ENCODE measurements at regions not wholly inside any gene's neighbourhood (a gene's known extent, or its start where the extent isn't known, plus 50 kb on each side); places are given as distances from the start of the nearest gene placed in this dataset.

DNA sequence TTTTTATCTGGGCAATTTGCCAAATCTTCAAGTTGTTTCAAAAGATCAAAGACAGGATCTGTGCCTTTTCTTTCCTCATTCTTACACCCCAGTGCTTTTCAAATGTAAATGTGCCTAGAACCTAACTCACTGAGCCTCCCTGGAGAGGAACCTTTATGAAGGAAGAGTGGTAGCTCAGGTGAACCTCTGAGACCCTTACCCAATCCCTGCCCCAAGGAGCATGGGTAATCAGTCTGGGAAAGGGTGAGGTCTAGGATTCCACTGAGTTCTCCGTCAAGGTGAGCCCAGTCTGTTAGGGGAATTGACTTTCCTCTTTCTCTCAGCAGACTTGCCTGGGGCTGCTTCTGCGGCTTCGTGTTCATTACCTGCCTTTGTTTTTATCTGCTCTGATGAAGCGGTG, 88.1 kb upstream of the MAP4K4 start:
- no peak for DNase-seq (ENCODE audit: low spot score in 2 of 2)

DNA sequence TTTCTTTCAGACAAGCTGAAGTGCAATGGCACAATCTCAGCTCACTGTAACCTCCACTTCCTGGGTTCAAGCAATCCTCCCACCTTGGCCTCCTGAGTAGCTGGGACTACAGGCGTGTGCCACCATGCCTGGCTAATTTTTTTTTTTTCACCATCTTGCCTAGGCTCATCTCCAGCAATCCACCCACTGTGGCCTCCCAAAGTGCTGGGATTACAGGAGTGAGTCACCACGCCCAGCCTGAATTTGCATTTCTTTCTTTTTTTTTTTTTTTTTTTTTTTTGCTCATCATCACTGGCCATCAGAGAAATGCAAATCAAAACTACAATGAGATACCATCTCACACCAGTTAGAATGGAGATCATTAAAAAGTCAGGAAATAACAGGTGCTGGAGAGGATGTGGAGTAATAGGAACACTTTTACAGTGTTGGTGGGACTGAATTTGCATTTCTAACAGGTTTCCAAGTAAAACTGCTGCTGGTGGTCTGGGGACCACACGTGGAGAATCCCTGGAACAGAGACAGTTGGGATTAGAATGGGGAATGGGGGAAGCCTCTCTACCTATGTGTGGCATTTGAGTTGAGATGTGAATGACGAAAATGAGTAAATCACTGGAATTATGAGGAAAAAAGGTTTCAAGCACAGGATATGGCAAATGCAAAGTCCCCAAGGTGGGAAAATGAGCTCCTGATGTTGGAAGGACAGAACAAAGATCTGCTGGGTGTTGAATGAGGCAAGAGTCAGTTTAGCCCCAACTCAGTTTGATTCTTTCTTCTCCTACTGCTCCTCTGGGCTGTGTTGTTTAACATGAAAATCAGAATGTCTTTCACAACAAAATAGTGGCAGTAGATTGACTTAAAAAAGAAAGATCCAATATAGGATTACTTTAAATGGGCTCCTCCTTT, 88.8 kb upstream of the MAP4K4 start:
- 80 to 86% methylated on average over 4 of the region's 4 CpGs for WGBS, 2 donors
- H3K9me3 ChIP-seq, result peaks cover 0 to 13% (median 0%) of the 10 kb centered on the region in 4 donors
- H3K27ac ChIP-seq, result no peak overlapping the region
- H3K4me3 ChIP-seq, result no peak overlapping the region
- TF ChIP-seq EP300 (IDR thresholded peaks at IDR 0.05) (no peak), POLR2A (IDR thresholded peaks at IDR 0.05) (no peak)
- TF ChIP-seq, protein P1, sequence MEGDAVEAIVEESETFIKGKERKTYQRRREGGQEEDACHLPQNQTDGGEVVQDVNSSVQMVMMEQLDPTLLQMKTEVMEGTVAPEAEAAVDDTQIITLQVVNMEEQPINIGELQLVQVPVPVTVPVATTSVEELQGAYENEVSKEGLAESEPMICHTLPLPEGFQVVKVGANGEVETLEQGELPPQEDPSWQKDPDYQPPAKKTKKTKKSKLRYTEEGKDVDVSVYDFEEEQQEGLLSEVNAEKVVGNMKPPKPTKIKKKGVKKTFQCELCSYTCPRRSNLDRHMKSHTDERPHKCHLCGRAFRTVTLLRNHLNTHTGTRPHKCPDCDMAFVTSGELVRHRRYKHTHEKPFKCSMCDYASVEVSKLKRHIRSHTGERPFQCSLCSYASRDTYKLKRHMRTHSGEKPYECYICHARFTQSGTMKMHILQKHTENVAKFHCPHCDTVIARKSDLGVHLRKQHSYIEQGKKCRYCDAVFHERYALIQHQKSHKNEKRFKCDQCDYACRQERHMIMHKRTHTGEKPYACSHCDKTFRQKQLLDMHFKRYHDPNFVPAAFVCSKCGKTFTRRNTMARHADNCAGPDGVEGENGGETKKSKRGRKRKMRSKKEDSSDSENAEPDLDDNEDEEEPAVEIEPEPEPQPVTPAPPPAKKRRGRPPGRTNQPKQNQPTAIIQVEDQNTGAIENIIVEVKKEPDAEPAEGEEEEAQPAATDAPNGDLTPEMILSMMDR (IDR thresholded peaks at IDR 0.05), result no peak
- DNase-seq (ENCODE audit: low spot score in 2 of 2), result no peak
- H3K36me3 ChIP-seq, result no peaks in the 10 kb centered on the region
- no peaks in the 10 kb centered on the region for H3K4me1 ChIP-seq
- no peaks in the 10 kb centered on the region for H3K27me3 ChIP-seq

More for the DNA sequence above, 88.1 kb upstream of the MAP4K4 start:
- WGBS, 2 donors, result 95 to 96% methylated on average over 4 of the region's 4 CpGs
- no peaks in the 10 kb centered on the region for H3K36me3 ChIP-seq
- no peaks in the 10 kb centered on the region for H3K4me1 ChIP-seq
- TF ChIP-seq EP300 (IDR thresholded peaks at IDR 0.05) (no peak), POLR2A (IDR thresholded peaks at IDR 0.05) (no peak)
- TF ChIP-seq, protein P1 (IDR thresholded peaks at IDR 0.05), result no peak
- no peak overlapping the region for H3K4me3 ChIP-seq
- H3K9me3 ChIP-seq, result peaks cover 0 to 13% (median 0%) of the 10 kb centered on the region in 4 donors
- H3K27ac ChIP-seq, result no peak overlapping the region
- no peaks in the 10 kb centered on the region for H3K27me3 ChIP-seq

DNA sequence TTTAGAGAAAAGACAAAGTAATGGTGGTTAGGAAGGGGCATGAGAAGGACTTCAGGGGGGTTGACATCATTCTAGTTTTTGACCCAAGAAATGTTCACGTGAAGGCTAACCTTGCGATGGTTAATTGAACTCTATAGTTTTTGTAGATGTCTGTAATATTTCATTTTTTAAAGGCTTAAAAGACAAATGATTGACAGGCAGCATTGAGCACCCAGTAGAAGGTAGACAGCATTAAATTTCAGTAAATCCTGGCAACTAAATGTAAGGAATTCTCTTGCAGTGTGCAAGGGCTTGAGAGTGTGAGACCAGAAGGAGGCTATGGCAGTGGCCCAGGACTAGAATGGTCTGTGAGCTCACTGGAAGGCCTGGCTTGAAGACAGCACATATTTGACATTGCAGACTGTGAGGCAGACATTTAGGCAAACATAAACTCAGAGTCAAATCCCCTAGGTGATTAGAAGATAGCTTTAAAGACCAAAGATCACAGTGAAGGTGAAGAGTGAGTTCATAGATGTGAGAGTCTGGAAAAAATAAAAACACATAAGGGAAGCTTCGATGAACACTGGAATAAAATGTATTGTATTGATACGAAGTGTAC, 100.1 kb upstream of the MAP4K4 start:
- no peaks in the 10 kb centered on the region for H3K36me3 ChIP-seq
- H3K4me3 ChIP-seq, result no peak overlapping the region
- TF ChIP-seq EP300 (IDR thresholded peaks at IDR 0.05) (no peak), POLR2A (IDR thresholded peaks at IDR 0.05) (no peak)
- TF ChIP-seq, protein P1 (IDR thresholded peaks at IDR 0.05), result no peak
- H3K9me3 ChIP-seq, result no peaks in the 10 kb centered on the region
- H3K4me1 ChIP-seq, result no peaks in the 10 kb centered on the region
- 71 to 75% methylated on average over 4 of the region's 4 CpGs for WGBS, 2 donors
- H3K27ac ChIP-seq, result no peak overlapping the region
- H3K27me3 ChIP-seq, result no peaks in the 10 kb centered on the region
- no peak for DNase-seq (ENCODE audit: low spot score in 2 of 2)

DNA sequence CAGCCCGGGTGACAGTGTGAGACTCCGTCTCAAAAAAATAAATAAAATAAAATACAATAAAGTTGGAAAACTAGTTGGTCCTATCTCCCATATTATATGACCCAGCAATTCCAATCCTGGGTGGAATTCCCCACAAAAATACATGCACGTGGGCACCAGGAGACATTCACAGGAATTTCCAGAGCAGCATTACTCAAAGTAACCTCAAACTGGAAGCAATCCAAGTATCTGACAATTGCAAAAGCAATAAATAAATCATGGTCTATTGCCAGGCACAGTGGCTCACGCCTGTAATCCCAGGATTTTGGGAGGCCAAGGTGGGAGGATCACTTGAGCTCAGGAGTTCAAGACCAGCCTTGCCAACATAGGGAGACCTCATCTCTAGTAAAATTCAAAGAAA, 101.2 kb upstream of the MAP4K4 start:
- Histone ChIP-seq H3K36me3 (no peaks in the 10 kb centered on the region), H3K4me1 (no peaks in the 10 kb centered on the region), H3K27me3 (no peaks in the 10 kb centered on the region), H3K9me3 (no peaks in the 10 kb centered on the region), H3K27ac (no peak overlapping the region), H3K4me3 (no peak overlapping the region)
- 74 to 83% methylated on average over 4 of the region's 4 CpGs for WGBS, 2 donors
- TF ChIP-seq, protein P1 (IDR thresholded peaks at IDR 0.05), result no peak
- TF ChIP-seq POLR2A (IDR thresholded peaks at IDR 0.05), result no peak
- no peak for TF ChIP-seq EP300 (IDR thresholded peaks at IDR 0.05)
- DNase-seq (ENCODE audit: low spot score in 2 of 2), result no peak

DNA sequence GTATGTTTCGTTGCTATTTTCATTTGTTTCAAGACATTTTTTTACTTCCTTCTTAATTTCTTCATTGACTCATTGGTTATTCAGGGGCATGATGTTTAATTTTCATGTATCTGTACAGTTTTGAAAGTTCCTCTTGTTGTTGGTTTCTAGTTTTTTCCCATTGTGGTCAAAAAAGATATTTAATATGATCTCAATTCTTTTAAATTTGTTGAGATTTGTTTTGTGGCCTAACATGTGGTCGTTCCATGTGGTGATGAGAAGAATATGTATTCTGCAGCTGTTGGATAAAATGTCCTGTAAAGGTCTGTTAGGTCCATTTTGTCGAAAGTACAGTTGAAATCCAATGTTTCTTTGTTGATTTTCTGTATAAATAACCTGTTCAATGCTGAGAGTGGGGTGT, 110.3 kb upstream of the MAP4K4 start:
- TF ChIP-seq, protein P1 (IDR thresholded peaks at IDR 0.05), result no peak
- TF ChIP-seq POLR2A (IDR thresholded peaks at IDR 0.05), result no peak
- TF ChIP-seq EP300 (IDR thresholded peaks at IDR 0.05), result no peak
- H3K4me3 ChIP-seq, result no peak overlapping the region
- H3K9me3 ChIP-seq, result peaks cover 0 to 10% (median 3%) of the 10 kb centered on the region in 4 donors
- 77 to 88% methylated on average over 3 of the region's 3 CpGs for WGBS, 2 donors
- no peaks in the 10 kb centered on the region for H3K27me3 ChIP-seq
- no peak for DNase-seq (ENCODE audit: low spot score in 2 of 2)
- no peak overlapping the region for H3K27ac ChIP-seq
- no peaks in the 10 kb centered on the region for H3K4me1 ChIP-seq
- H3K36me3 ChIP-seq, result no peaks in the 10 kb centered on the region
